ENCODE measurements at regions not wholly inside any gene's neighbourhood (a gene's known extent, or its start where the extent isn't known, plus 50 kb on each side); places are given as distances from the start of the nearest gene placed in this dataset.

DNA sequence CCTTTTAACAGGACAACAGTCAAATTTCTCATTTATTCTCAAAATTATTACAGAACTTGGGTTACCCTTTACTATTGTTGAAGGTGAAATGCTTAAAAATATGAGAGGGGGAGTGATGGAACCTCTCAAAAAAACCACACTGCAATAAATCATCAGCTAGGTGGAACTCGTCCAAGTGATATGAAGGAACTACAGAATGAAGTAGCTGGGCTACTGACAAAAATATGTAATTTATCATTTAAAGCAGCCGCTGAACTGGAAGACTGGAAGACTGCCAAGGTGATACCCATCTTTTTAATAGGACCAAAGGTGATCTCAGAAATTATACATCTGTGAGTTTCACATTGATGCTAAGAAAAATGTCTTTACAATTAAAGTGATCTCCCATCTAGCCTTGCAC is 597.7 kb upstream of the TENM3 start:
- TF ChIP-seq, protein P1, sequence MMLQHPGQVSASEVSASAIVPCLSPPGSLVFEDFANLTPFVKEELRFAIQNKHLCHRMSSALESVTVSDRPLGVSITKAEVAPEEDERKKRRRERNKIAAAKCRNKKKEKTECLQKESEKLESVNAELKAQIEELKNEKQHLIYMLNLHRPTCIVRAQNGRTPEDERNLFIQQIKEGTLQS (IDR thresholded peaks at IDR 0.05), result no peak
- TF ChIP-seq POLR2A (IDR thresholded peaks at IDR 0.05; ENCODE audit: borderline replicate concordance, extremely low read depth, insufficient read depth, insufficient read length) (no peak), EZH2 (IDR thresholded peaks at IDR 0.05) (no peak), SIN3A (IDR thresholded peaks at IDR 0.05; ENCODE audit: low read depth) (no peak), ZNF274 (IDR thresholded peaks at IDR 0.05; ENCODE audit: low read depth, low read length) (no peak), JUND (IDR thresholded peaks at IDR 0.05) (no peak), RAD21 (IDR thresholded peaks at IDR 0.05; ENCODE audit: low read depth) (no peak)
- TF ChIP-seq, protein P2, sequence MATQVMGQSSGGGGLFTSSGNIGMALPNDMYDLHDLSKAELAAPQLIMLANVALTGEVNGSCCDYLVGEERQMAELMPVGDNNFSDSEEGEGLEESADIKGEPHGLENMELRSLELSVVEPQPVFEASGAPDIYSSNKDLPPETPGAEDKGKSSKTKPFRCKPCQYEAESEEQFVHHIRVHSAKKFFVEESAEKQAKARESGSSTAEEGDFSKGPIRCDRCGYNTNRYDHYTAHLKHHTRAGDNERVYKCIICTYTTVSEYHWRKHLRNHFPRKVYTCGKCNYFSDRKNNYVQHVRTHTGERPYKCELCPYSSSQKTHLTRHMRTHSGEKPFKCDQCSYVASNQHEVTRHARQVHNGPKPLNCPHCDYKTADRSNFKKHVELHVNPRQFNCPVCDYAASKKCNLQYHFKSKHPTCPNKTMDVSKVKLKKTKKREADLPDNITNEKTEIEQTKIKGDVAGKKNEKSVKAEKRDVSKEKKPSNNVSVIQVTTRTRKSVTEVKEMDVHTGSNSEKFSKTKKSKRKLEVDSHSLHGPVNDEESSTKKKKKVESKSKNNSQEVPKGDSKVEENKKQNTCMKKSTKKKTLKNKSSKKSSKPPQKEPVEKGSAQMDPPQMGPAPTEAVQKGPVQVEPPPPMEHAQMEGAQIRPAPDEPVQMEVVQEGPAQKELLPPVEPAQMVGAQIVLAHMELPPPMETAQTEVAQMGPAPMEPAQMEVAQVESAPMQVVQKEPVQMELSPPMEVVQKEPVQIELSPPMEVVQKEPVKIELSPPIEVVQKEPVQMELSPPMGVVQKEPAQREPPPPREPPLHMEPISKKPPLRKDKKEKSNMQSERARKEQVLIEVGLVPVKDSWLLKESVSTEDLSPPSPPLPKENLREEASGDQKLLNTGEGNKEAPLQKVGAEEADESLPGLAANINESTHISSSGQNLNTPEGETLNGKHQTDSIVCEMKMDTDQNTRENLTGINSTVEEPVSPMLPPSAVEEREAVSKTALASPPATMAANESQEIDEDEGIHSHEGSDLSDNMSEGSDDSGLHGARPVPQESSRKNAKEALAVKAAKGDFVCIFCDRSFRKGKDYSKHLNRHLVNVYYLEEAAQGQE (IDR thresholded peaks at IDR 0.05; ENCODE audit: low read depth), result no peak
- TF ChIP-seq, protein P3, sequence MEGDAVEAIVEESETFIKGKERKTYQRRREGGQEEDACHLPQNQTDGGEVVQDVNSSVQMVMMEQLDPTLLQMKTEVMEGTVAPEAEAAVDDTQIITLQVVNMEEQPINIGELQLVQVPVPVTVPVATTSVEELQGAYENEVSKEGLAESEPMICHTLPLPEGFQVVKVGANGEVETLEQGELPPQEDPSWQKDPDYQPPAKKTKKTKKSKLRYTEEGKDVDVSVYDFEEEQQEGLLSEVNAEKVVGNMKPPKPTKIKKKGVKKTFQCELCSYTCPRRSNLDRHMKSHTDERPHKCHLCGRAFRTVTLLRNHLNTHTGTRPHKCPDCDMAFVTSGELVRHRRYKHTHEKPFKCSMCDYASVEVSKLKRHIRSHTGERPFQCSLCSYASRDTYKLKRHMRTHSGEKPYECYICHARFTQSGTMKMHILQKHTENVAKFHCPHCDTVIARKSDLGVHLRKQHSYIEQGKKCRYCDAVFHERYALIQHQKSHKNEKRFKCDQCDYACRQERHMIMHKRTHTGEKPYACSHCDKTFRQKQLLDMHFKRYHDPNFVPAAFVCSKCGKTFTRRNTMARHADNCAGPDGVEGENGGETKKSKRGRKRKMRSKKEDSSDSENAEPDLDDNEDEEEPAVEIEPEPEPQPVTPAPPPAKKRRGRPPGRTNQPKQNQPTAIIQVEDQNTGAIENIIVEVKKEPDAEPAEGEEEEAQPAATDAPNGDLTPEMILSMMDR (IDR thresholded peaks at IDR 0.05 in 2 of 3, conservative IDR thresholded peaks at IDR 0.05 in 1 of 3; ENCODE audit: borderline replicate concordance in 1 of 3, insufficient read depth in 1 of 3, low read depth in 2 of 3, low read length in 2 of 3), result no peak
- TF ChIP-seq, protein P4, sequence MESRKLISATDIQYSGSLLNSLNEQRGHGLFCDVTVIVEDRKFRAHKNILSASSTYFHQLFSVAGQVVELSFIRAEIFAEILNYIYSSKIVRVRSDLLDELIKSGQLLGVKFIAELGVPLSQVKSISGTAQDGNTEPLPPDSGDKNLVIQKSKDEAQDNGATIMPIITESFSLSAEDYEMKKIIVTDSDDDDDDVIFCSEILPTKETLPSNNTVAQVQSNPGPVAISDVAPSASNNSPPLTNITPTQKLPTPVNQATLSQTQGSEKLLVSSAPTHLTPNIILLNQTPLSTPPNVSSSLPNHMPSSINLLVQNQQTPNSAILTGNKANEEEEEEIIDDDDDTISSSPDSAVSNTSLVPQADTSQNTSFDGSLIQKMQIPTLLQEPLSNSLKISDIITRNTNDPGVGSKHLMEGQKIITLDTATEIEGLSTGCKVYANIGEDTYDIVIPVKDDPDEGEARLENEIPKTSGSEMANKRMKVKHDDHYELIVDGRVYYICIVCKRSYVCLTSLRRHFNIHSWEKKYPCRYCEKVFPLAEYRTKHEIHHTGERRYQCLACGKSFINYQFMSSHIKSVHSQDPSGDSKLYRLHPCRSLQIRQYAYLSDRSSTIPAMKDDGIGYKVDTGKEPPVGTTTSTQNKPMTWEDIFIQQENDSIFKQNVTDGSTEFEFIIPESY (IDR thresholded peaks at IDR 0.05; ENCODE audit: extremely low read depth, insufficient replicate concordance, low read length), result no peak

Data from HCT116 (cell line).